NOMO-1 (cell line): ENCODE measurements at regions not wholly inside any gene's neighbourhood (a gene's known extent, or its start where the extent isn't known, plus 50 kb on each side); places are given as distances from the start of the nearest gene placed in this dataset.
"Not testable (repeated sequence)": the region's sequence is repeated elsewhere in the genome, so short reads cannot be mapped to it uniquely, and the experiment has no call there.

Source experiments
- DNase-seq, 2 experiments: peaks; one replicate each; lab custom pipeline; 2025; ENCODE audit not compliant: unreplicated experiment in 2 of 2; lab: John Stamatoyannopoulos, UW

DNA sequence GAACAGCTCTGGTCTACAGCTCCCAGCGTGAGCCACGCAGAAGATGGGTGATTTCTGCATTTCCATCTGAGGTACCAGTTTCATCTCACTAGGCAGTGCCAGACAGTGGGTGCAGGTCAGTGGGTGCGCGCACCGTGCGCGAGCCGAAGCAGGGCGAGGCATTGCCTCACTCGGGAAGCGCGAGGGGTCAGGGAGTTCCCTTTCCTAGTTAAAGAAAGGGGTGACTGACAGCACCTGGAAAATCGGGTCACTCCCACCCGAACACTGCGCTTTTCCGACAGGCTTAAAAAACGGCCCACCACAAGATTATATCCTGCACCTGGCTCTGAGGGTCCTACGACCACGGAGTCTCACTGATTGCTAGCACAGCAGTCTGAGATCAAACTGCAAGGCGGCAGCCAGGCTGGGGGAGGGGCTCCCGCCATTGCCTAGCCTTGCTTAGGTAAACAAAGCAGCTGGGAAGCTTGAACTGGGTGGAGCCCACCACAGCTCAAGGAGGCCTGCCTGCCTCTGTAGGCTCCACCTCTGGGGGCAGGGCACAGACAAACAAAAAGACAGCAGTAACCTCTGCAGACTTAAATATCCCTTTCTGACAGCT, 325.0 kb upstream of the CHST9 start:
- not testable (repeated sequence) for DNase-seq

DNA sequence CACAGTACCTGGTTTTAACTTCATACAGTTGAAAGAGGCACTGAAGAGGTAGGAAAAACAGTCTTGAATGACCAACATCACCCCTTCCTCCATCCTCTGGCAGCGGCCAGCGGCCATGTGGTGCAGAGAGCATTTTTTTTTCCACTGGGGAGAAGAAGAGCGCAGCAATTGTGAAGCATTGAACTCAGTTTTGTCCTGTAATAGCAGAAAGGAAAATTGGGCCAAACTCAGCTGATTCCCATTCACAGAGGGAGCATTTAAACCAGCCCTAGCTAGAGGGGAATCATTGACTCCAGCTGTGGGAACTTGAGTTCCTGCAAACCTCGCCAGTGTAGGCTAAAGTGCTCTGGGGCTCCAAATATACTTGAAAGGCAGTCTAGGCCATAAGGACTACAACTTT, 316.6 kb upstream of the CHST9 start:
- no peak for DNase-seq

DNA sequence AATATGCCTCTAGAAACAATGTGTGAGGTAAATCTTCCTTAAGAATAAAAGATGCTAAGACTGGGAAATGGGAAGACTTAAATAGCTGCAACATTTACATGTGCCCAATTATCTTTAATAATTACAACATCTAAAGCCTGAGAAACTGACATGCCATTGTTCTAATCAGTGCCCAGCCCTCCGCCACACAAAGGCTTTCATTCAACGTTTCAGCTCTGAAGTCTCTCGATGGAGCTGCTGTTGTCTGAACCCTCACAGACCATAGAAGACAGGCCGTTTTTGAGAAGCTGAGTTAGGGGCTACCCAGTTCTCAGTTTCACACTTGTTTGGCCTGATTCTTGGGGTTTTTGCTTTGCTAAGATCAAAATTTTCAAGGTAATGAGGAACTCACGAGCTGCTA, 315.4 kb upstream of the CHST9 start:
- no peak for DNase-seq

- no peak for DNase-seq
Observed at GRCh38 chr18:27497246-27497645, 312.1 kb upstream of the CHST9 start.

- no peak for DNase-seq
Observed at GRCh38 chr18:27493182-27493581, 308.1 kb upstream of the CHST9 start.

- DNase-seq = no peak
Observed at GRCh38 chr18:27491772-27492171, 306.7 kb upstream of the CHST9 start.

- DNase-seq = no peak
Observed at GRCh38 chr18:27483276-27483675, 298.2 kb upstream of the CHST9 start.

DNA sequence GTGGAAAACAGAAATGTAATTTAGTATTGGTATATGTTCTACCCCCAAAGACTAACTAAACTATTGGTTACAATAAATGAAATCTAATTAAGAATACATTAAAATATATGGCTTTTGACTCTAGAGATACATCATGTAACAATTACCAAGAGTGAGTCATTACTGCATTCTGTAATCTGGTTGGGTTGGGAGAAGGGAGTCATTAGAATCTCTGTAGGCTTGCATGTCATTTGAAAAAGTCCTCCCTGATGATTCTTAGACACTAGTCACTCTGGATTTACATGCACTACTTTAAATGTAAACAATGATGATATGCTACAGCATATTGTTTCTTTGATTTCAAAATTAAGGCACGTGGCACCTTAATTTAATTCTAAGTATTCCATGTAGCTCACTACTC, 293.4 kb upstream of the CHST9 start:
- DNase-seq = no peak

DNA sequence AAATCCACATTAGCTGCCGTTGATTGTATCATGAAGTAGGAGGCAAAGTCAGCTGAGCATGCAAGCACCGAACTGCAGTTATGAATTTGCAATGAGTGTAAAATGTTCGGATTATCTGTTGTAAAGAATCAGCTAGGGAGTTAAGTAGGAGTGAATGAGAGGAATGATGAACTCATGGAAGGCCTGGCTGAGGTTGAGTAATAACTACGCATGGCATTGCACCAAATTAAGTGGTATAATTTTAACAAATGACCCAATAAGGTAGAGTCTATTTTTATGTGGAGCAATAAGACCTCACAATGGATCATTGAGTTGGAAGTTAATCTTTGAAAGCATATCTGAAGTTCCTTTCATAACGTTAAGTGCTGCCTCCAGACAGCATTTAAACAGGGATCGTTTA, 288.2 kb upstream of the CHST9 start:
- DNase-seq = no peak

DNA sequence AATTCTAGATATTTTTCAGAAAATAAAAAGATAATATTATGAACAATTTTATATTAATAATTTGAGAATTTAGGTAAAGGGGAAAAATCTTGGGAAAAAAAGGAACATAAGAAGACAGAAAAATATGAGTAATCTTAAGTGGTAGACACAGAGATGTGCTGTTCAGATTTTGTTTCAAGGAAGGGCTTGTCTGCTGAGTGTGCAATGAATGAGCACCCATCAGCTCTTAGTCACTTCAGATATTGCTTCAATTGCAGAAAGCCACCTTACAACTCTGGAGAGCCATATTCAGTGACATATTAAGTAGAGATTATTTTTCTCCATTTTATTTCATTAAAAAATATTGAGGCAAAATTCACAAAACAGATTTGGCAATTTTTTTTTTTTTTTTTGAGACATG, 282.0 kb upstream of the CHST9 start:
- DNase-seq = no peak

DNA sequence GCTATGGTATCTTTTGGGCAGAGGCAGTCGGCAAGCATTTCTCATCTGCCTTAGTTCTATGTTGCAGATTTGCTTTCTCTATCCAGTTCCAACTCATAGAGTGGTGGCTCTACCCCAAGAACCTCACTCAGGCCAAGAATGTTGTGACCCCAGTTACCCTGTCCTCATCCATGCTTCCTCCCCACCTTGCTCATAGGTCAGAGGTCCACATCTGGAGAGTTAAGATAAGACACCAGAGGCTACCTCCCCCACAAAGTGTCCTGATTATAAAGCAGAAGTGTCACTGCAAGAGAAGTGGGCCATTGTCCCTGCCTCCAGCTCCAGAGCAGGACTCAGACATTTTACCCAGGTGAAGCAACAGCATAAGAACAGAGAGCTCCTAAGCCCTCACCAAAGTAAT, 276.8 kb upstream of the CHST9 start:
- no peak for DNase-seq

- DNase-seq = peak; percentile 48 to 56
Observed at GRCh38 chr18:27449104-27449503, 264.0 kb upstream of the CHST9 start.

GRCh38 chr18:27447930-27448329, 262.8 kb upstream of the CHST9 start:
- DNase-seq = peak in 1 of 2 experiments; percentile 49

DNA sequence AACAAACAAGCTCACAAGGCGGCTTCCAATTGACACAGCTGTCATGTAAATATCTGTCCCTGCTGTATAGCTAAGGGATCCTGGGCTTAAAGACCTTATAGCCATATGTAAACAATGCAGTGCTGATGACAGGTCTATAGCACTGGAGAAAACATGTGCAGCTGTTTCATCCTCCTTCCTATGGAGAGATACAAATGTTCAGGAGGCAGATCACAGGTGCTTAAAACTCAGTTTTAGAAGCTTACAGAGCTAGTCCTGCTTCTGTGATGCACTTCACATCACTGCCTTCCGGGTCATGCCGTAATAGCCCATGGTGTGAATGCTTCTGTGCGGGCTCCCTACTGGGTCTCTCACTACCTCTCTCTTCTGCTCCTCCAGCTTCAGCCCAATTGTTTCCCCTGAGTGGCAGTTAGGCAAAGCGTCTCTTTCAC, 262.4 kb upstream of the CHST9 start:
- no peak for DNase-seq

GRCh38 chr18:27430595-27430994, 245.5 kb upstream of the CHST9 start:
- DNase-seq = no peak

DNA sequence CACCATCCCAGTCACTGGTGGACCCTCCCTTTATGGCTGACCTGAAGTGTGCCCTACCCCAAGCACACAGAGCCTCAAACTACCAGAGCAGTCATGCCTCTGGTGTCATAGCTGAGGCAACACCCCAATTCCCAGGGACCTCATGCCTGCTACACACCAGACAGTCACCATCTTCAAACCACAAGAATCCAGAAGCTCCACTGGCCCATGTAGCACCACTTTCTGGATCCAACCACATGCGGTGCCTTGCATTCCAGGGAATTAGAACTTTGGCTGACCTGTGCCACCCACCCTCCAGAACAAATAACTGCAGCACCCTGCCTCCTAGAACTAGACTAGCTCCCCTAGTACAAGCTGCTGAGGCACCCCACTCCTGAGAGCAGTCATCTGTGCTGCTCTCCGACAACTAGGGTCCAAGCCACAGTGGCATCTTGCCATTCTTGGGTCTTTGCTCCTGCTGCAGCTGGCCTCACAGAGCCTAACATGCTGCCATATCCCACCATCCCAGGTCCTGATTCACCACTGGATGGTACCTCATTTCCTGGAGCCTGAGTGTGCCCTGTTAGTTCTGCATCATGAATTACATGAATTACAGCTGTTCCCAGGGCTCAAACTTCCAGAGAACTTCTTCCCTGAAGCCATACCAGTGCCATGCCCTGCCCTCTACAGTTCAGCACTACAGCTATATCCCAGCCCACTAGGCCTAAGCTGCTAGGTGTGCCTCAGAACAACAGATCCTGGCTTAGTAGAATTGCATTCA, 243.8 kb upstream of the CHST9 start:
- DNase-seq = no peak

DNA sequence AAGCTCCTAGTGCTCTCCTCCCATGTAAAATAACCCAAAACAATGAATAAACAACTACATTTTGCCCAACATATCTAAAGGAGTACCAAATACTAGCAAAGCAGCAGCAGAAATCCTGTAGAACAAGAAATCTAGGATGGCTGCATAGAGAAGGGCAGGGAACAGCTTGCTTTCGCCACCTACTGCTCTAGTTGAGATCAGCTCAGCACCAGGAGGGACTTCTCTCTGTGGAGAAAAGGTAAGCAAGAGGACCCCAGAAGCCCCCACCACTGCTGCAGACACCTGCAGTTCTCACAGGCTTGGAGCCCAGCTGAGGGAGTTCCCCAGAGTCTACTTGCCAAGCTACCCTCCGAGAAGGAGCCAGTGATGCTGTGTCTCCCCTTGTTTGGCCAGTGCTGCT, 243.0 kb upstream of the CHST9 start:
- no peak for DNase-seq

- no peak for DNase-seq
Observed at GRCh38 chr18:27423581-27423980, 238.5 kb upstream of the CHST9 start.

GRCh38 chr18:27419646-27420045, 234.5 kb upstream of the CHST9 start:
- no peak for DNase-seq

GRCh38 chr18:27415495-27415894, 230.4 kb upstream of the CHST9 start:
- no peak for DNase-seq

GRCh38 chr18:27414682-27415081, 229.6 kb upstream of the CHST9 start:
- DNase-seq = no peak
